Left ventricle myocardium inferior (tissue), 1 donor: ENCODE measurements at regions not wholly inside any gene's neighbourhood (a gene's known extent, or its start where the extent isn't known, plus 50 kb on each side); places are given as distances from the start of the nearest gene placed in this dataset.

Experiments
- DNase-seq: peaks from one replicate; pipeline ENCODE4 v3.0.0-alpha.2; 2020
- H3K27ac ChIP-seq: fragments of 200-600 bp; replicated peaks from 2 replicates; pipeline ENCODE4 v1.8.0; 2021
- H3K27me3 ChIP-seq: fragments of 200-600 bp; 2 replicates; pipeline ENCODE4 v1.8.0; 2021; ENCODE audit warnings: low read depth
- H3K36me3 ChIP-seq: fragments of 200-600 bp; 2 replicates; pipeline ENCODE4 v1.8.0; 2021
- H3K4me1 ChIP-seq: fragments of 200-600 bp; 2 replicates; pipeline ENCODE4 v1.8.0; 2021
- H3K4me3 ChIP-seq: fragments of 200-600 bp; 2 replicates; pipeline ENCODE4 v1.8.0; 2021; ENCODE audit warnings: mild to moderate bottlenecking, moderate library complexity
- H3K9me3 ChIP-seq: fragments of 200-600 bp; replicated peaks from 2 replicates; pipeline ENCODE4 v1.8.0; 2021
- intact Hi-C: fragments of 100-400 bp; cut with micrococcal nuclease; formaldehyde crosslinking; loops from one replicate; pipeline ENCODE4 v1.11.0; 2022
- TF ChIP-seq, protein P1 (sequence below): fragments of 200-600 bp; IDR thresholded peaks from 2 replicates; pipeline ENCODE4 v1.8.0; 2021; ENCODE audit warnings: antibody characterized with exemption, mild to moderate bottlenecking, borderline replicate concordance
- donor health status: DM: no; HTN: yes; CAD: no; lungs with severe emphysema.

DNA sequence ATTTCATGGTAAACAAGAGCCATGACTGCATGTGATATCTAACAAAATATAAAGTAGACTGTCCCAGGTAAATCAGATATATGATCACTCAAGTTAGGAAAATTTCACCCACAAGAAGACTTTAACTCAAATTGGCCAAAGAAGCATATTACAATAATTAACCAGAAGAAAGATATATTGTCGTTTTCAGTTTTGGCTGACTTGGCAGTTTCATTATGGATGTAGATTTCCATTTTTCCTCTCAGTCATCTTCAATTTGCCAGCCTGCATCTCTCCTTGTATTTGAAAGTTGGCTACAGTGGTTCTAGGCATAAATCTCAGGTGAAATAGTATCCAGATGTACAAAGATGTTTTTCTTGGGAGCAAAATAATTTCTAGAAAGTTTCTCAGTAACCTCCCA is 761.6 kb downstream of the LRFN5 start:
- Histone ChIP-seq H3K27ac (no peak overlapping the region), H3K27me3 (no peaks in the 10 kb centered on the region), H3K36me3 (no peaks in the 10 kb centered on the region), H3K9me3 (no peaks in the 10 kb centered on the region), H3K4me1 (no peaks in the 10 kb centered on the region), H3K4me3 (no peak overlapping the region)
- TF ChIP-seq, protein P1, sequence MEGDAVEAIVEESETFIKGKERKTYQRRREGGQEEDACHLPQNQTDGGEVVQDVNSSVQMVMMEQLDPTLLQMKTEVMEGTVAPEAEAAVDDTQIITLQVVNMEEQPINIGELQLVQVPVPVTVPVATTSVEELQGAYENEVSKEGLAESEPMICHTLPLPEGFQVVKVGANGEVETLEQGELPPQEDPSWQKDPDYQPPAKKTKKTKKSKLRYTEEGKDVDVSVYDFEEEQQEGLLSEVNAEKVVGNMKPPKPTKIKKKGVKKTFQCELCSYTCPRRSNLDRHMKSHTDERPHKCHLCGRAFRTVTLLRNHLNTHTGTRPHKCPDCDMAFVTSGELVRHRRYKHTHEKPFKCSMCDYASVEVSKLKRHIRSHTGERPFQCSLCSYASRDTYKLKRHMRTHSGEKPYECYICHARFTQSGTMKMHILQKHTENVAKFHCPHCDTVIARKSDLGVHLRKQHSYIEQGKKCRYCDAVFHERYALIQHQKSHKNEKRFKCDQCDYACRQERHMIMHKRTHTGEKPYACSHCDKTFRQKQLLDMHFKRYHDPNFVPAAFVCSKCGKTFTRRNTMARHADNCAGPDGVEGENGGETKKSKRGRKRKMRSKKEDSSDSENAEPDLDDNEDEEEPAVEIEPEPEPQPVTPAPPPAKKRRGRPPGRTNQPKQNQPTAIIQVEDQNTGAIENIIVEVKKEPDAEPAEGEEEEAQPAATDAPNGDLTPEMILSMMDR: no peak
- DNase-seq: no peak
- intact Hi-C loops: no loop called here

DNA sequence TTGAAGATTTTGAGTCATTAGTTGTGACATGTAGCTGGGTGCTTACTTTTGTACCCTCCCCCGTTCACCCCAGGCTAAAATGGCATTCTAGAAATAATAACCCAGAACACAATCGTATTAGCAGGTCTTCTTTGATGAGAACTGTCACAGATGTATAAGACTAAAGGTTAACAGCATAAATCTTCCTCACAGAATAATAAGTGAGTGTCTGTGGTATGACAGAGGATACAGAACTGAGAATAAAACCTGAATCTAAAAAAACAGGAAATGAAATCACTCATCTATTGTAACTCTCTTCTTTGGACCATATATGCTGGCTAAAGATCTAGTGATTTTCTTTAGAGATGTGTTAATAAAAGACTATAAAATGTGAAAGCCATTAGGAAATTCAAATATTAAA is 746.6 kb downstream of the LRFN5 start:
- Histone ChIP-seq H3K27me3 (no peaks in the 10 kb centered on the region), H3K27ac (no peak overlapping the region), H3K4me3 (no peak overlapping the region), H3K36me3 (no peaks in the 10 kb centered on the region), H3K9me3 (no peaks in the 10 kb centered on the region), H3K4me1 (no peaks in the 10 kb centered on the region)
- TF ChIP-seq, protein P1: no peak
- intact Hi-C loops: no loop called here
- no peak for DNase-seq

DNA sequence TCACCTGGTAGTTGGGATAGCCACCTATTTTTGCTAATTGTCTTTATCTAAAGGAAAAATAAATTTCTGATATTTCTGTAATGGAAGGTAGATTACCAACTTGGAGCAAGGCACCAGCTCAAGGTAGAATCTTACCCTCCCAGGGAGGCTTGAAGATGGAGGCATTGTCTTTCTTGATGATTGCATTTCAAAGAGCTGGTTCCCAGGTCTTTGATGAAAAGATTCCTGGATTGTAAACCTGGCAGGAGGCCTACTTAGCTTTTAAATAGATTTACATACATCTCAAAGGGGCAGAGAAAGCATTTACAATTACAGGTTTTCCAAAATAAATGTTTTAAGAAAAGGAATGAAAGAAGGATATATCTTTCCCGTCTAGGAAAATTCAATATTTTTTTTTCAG is 729.2 kb downstream of the LRFN5 start:
- Histone ChIP-seq H3K36me3 (no peaks in the 10 kb centered on the region), H3K27me3 (no peaks in the 10 kb centered on the region), H3K27ac (no peak overlapping the region), H3K4me3 (no peak overlapping the region), H3K4me1 (no peaks in the 10 kb centered on the region), H3K9me3 (no peaks in the 10 kb centered on the region)
- no peak for DNase-seq
- intact Hi-C loops: no loop called here
- TF ChIP-seq, protein P1: no peak

DNA sequence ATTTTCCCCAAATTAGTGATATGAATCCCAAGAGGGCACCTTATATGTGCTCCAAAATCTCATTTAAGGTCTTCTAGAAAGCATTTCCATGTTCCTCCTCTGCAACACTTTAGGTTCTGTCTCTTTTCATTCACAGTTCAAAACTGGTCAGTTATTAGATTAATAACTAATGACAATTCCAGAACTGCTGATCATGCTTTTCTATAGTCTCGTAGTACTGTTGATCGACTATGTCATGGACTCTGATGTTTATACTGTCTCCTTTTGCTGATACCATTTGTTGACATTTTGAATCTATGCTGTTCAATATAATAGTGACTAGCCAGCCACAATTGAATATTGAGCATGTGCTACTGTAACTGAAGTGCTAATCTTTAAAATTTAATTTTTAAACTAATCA is 728.3 kb downstream of the LRFN5 start:
- intact Hi-C loops: no loop called here
- Histone ChIP-seq H3K27ac (no peak overlapping the region), H3K9me3 (no peaks in the 10 kb centered on the region), H3K27me3 (no peaks in the 10 kb centered on the region), H3K36me3 (no peaks in the 10 kb centered on the region), H3K4me3 (no peak overlapping the region), H3K4me1 (no peaks in the 10 kb centered on the region)
- no peak for DNase-seq
- TF ChIP-seq, protein P1: no peak

DNA sequence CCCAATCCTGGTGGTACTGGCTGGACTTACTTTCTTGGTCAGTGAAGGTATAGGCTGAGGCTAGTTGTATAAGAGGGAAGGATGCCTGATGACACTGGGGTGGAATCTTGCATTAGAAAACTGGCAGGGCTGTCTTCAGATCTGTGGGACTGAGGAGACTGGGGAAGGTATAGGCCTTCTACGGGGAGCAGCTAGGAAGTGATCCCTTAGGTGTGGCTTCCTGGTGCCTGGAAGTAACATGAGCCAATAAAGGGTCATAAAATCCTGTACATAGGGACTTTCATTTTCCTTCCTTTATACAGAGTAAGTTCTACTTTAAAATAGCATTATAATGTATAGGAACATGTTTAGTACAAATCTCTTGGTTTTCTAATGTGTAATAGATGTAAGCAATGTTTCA is 716.8 kb downstream of the LRFN5 start:
- Histone ChIP-seq H3K4me1 (no peaks in the 10 kb centered on the region), H3K27ac (no peak overlapping the region), H3K4me3 (no peak overlapping the region), H3K36me3 (no peaks in the 10 kb centered on the region), H3K9me3 (no peaks in the 10 kb centered on the region), H3K27me3 (no peaks in the 10 kb centered on the region)
- DNase-seq: no peak
- intact Hi-C loops: no loop called here
- TF ChIP-seq, protein P1: no peak
